ENCODE measurements at regions not wholly inside any gene's neighbourhood (a gene's known extent, or its start where the extent isn't known, plus 50 kb on each side); places are given as distances from the start of the nearest gene placed in this dataset.

DNA sequence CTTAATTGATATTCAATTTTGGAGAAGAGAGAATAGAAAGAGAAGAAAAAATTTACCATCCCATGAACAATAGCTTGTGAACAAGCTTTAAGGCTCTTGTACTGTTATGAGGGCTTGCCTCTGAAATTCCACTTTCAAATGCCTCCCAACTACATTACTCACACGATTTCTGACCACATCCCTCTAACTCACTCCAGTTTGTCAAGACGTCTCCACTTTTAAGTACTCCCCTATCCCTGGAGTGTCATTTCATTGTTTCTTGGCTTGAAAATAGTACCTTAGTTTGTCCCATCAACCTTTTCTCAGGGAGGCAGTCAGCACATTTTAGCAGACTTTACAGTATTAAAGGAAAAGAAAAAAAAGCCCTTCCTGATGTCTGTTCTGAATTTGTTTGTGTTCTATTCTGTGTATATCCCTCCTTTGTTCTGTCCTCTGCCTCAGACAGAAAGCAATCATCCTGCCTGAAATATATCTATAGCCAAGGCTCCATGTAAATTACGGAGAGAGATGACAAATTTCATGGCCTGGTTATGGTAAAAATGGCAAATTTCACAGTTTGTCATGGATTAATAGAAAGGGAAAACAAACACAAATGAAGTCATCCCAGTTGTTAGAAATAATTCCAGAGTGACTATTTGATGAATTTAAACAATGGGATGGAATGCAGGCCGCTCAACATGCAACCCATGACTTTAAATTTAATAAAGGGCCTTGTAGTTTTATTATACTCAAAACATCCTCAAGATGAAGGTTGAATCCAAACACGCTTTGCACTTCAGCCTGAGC lies 228.8 kb downstream of the ETAA1 start:
- 84% methylated on average over 5 of the region's 5 CpGs for WGBS (ENCODE audit: low lambda C conversion rate, missing lambda C conversion rate)
- no peaks in the 10 kb centered on the region for H3K9me3 ChIP-seq (ENCODE audit: low read depth)
- no peaks in the 10 kb centered on the region for H4K20me1 ChIP-seq (ENCODE audit: insufficient read depth, poor library complexity, severe bottlenecking)
- no peak overlapping the region for H3K4me2 ChIP-seq
- no peak overlapping the region for H3K27ac ChIP-seq
- DNase-seq (ENCODE audit: low spot score) = no peak
- no peaks in the 10 kb centered on the region for H3K4me1 ChIP-seq (ENCODE audit: insufficient read depth)
- H3K9me2 ChIP-seq (replicated peaks; ENCODE audit: insufficient read depth) = no peaks in the 10 kb centered on the region
- no peak overlapping the region for H2AFZ ChIP-seq
- H3K27me3 ChIP-seq = no peaks in the 10 kb centered on the region
- H3K36me3 ChIP-seq (replicated peaks; ENCODE audit: insufficient read depth, low read depth) = no peaks in the 10 kb centered on the region
- no peaks in the 10 kb centered on the region for H3K79me2 ChIP-seq
- no peak overlapping the region for H3K4me3 ChIP-seq
- TF ChIP-seq EZH2phosphoT487 (IDR thresholded peaks at IDR 0.05; ENCODE audit: low read depth, severe bottlenecking, unreplicated experiment) (no peak), EZH2 (IDR thresholded peaks at IDR 0.05; ENCODE audit: borderline replicate concordance) (no peak), CTCF (IDR thresholded peaks at IDR 0.05; ENCODE audit: poor library complexity) (no peak)

DNA sequence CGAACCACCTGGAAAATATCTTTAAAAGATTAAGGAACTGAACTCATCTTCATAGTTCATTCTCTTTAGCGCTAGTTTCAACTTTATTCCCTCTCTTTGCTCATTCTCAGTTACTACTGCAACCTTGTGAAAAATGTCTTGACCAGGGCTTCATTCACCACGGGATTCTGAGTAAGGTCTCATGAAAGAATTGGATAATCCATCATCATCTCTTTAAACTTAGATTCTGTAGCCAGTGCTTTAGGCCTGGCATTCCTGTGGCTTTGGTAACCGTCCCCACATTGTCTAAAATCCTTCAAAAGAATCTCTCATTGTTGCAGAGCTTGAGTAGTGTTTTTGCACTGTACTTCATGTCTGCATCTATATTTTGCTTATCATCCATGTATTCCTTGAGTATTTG lies 229.5 kb downstream of the ETAA1 start:
- Histone ChIP-seq H3K27me3 (no peaks in the 10 kb centered on the region), H4K20me1 (ENCODE audit: insufficient read depth, poor library complexity, severe bottlenecking) (no peaks in the 10 kb centered on the region), H3K27ac (no peak overlapping the region), H3K9me2 (replicated peaks; ENCODE audit: insufficient read depth) (no peaks in the 10 kb centered on the region), H3K4me1 (ENCODE audit: insufficient read depth) (no peaks in the 10 kb centered on the region), H3K4me2 (no peak overlapping the region), H3K79me2 (no peaks in the 10 kb centered on the region), H2AFZ (no peak overlapping the region), H3K4me3 (no peak overlapping the region), H3K9me3 (ENCODE audit: low read depth) (no peaks in the 10 kb centered on the region), H3K36me3 (replicated peaks; ENCODE audit: insufficient read depth, low read depth) (no peaks in the 10 kb centered on the region)
- 68% methylated on average over 4 of the region's 4 CpGs for WGBS (ENCODE audit: low lambda C conversion rate, missing lambda C conversion rate)
- TF ChIP-seq EZH2phosphoT487 (IDR thresholded peaks at IDR 0.05; ENCODE audit: low read depth, severe bottlenecking, unreplicated experiment) (no peak), EZH2 (IDR thresholded peaks at IDR 0.05; ENCODE audit: borderline replicate concordance) (no peak), CTCF (IDR thresholded peaks at IDR 0.05; ENCODE audit: poor library complexity) (no peak)
- no peak for DNase-seq (ENCODE audit: low spot score)

GRCh38 chr2:67627456-67628207 lies 230.5 kb downstream of the ETAA1 start:
- Histone ChIP-seq H3K4me3 (no peak overlapping the region), H3K4me2 (no peak overlapping the region), H3K27ac (no peak overlapping the region), H4K20me1 (ENCODE audit: insufficient read depth, poor library complexity, severe bottlenecking) (no peaks in the 10 kb centered on the region), H3K36me3 (replicated peaks; ENCODE audit: insufficient read depth, low read depth) (no peaks in the 10 kb centered on the region), H2AFZ (no peak overlapping the region), H3K4me1 (ENCODE audit: insufficient read depth) (no peaks in the 10 kb centered on the region), H3K27me3 (no peaks in the 10 kb centered on the region), H3K79me2 (no peaks in the 10 kb centered on the region), H3K9me2 (replicated peaks; ENCODE audit: insufficient read depth) (no peaks in the 10 kb centered on the region), H3K9me3 (ENCODE audit: low read depth) (no peaks in the 10 kb centered on the region)
- DNase-seq (ENCODE audit: low spot score) = no peak
- 91% methylated on average over 3 of the region's 3 CpGs for WGBS (ENCODE audit: low lambda C conversion rate, missing lambda C conversion rate)
- TF ChIP-seq EZH2phosphoT487 (IDR thresholded peaks at IDR 0.05; ENCODE audit: low read depth, severe bottlenecking, unreplicated experiment) (no peak), CTCF (IDR thresholded peaks at IDR 0.05; ENCODE audit: poor library complexity) (no peak), EZH2 (IDR thresholded peaks at IDR 0.05; ENCODE audit: borderline replicate concordance) (no peak)

Measured in hepatocyte (in vitro differentiated cells).